Lower leg skin (tissue), 4 donors: ENCODE measurements at regions not wholly inside any gene's neighbourhood (a gene's known extent, or its start where the extent isn't known, plus 50 kb on each side); places are given as distances from the start of the nearest gene placed in this dataset.

Experiments used
- DNase-seq, 2 donors: peaks; one replicate each; pipeline ENCODE4 v3.0.0-alpha.2; 2019; ENCODE audit warnings: low spot score in 2 of 2
- H3K4me3 ChIP-seq: fragments of 200-600 bp; sonication (generic); 2 replicates; pipeline ENCODE4 v1.5.1; 2017; ENCODE audit warnings: mild to moderate bottlenecking, low read depth; ENCODE audit not compliant: poor library complexity, severe bottlenecking
- POLR2A ChIP-seq, 2 donors: fragments of 450-650 bp; IDR thresholded peaks; one replicate each; pipeline ENCODE4 v1.6.1; 2016 to 2017; ENCODE audit warnings: antibody characterized with exemption in 2 of 2, mild to moderate bottlenecking in 1 of 2, moderate library complexity in 1 of 2
- WGBS, 2 donors: methylation state at CpG; one replicate each; pipeline ENCODE4 v1.1.5; 2018; 5-methylcytosine and 5-hydroxymethylcytosine counted together
- intact Hi-C: fragments of 100-400 bp; cut with DNase I; formaldehyde crosslinking; loops from one replicate; pipeline ENCODE4 v1.15.0; 2023; ENCODE audit warnings: low total_unique reads
- TF ChIP-seq, protein P1 (sequence below), 3 donors: fragments of 450-650 bp; IDR thresholded peaks; one replicate each; pipeline ENCODE4 v1.5.1; 2016; ENCODE audit warnings: antibody characterized with exemption in 3 of 3, mild to moderate bottlenecking in 3 of 3, moderate library complexity in 2 of 3

DNA sequence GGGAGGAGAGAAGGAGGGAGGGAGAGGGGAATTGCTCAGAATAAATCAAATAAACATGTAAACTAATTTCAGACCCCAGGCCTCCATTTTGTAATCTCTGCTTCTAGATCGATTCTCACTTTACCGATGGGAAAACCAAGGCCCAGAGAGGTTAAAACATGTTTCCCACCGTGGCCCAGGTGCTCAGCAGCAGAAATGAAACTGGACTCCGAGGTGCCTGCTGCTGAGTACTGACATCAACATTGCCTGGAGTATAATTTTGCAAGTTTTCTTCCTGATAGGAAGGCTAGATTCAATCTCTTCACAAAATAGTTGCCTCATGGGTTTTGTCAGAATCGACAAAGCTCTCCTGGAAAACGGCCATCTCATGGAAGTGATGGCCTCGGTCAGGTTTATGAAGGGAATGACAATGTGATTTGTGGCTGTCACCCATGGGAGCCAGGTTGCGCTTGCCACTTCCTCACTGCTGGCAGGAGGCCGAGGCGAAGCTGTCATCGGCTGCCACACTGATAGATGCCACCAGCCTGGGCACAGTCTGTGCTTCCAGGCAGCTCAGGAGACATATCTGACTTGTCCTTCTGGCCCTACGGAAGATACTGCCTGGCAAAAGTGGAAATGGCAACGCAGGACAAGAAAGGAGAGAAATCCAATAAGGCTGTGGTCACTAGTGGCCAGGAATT is 133.1 kb upstream of the LRRN1 start:
- no peak for DNase-seq
- 68 to 71% methylated on average over 13 of the region's 13 CpGs for WGBS, 2 donors
- intact Hi-C loops, result no loop called here
- H3K4me3 ChIP-seq, result no peak overlapping the region
- no peak for TF ChIP-seq POLR2A (IDR thresholded peaks at IDR 0.05)
- TF ChIP-seq, protein P1, sequence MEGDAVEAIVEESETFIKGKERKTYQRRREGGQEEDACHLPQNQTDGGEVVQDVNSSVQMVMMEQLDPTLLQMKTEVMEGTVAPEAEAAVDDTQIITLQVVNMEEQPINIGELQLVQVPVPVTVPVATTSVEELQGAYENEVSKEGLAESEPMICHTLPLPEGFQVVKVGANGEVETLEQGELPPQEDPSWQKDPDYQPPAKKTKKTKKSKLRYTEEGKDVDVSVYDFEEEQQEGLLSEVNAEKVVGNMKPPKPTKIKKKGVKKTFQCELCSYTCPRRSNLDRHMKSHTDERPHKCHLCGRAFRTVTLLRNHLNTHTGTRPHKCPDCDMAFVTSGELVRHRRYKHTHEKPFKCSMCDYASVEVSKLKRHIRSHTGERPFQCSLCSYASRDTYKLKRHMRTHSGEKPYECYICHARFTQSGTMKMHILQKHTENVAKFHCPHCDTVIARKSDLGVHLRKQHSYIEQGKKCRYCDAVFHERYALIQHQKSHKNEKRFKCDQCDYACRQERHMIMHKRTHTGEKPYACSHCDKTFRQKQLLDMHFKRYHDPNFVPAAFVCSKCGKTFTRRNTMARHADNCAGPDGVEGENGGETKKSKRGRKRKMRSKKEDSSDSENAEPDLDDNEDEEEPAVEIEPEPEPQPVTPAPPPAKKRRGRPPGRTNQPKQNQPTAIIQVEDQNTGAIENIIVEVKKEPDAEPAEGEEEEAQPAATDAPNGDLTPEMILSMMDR (IDR thresholded peaks at IDR 0.05), result no peak

GRCh38 chr3:3665546-3665945 is 133.7 kb upstream of the LRRN1 start:
- intact Hi-C loops, result no loop called here
- TF ChIP-seq, protein P1 (IDR thresholded peaks at IDR 0.05), result no peak
- TF ChIP-seq POLR2A (IDR thresholded peaks at IDR 0.05), result no peak
- 70 to 93% methylated on average over 2 of the region's 2 CpGs for WGBS, 2 donors
- DNase-seq, result no peak
- no peak overlapping the region for H3K4me3 ChIP-seq

DNA sequence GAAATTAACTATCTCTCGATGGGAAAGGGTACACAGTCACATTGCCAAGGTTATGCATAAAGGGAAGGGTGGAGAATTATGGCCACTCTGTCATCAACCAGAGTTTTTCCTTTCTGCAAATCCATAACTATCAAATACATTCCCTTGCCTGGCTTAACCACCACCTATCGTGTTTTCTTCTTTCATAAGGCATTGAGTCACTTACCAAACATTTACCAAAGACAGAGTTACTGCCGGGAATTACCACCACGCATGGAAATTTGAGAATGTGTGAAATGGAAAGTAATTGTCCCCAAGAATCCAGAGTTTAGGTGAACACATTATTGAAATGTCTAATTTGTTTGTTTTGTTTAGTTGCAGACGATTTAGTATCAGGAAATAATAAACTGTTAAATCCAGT is 134.3 kb upstream of the LRRN1 start:
- DNase-seq, result no peak
- TF ChIP-seq, protein P1 (IDR thresholded peaks at IDR 0.05), result no peak
- no peak for TF ChIP-seq POLR2A (IDR thresholded peaks at IDR 0.05)
- 79 to 91% methylated on average over 5 of the region's 5 CpGs for WGBS, 2 donors
- intact Hi-C loops, result no loop called here
- H3K4me3 ChIP-seq, result no peak overlapping the region

- intact Hi-C loops, result no loop called here
- WGBS, 2 donors, result 52 to 70% methylated on average over 4 of the region's 4 CpGs
- no peak for DNase-seq
- TF ChIP-seq POLR2A (IDR thresholded peaks at IDR 0.05), result no peak
- TF ChIP-seq, protein P1 (IDR thresholded peaks at IDR 0.05), result no peak
- H3K4me3 ChIP-seq, result no peak overlapping the region
Measured at GRCh38 chr3:3662610-3663009, 136.6 kb upstream of the LRRN1 start.

GRCh38 chr3:3654916-3655315 is 144.3 kb upstream of the LRRN1 start:
- intact Hi-C loops, result no loop called here
- H3K4me3 ChIP-seq, result no peak overlapping the region
- WGBS, 2 donors, result 93 to 94% methylated on average over 2 of the region's 2 CpGs
- no peak for DNase-seq
- TF ChIP-seq, protein P1 (IDR thresholded peaks at IDR 0.05), result no peak
- no peak for TF ChIP-seq POLR2A (IDR thresholded peaks at IDR 0.05)
